Activated T-helper 1 cell treated with anti-CD3 and anti-CD28 coated beads, Interleukin-12 subunit alpha, Interleukin-12 subunit beta, Interleukin-2, Interleukin-4 antibody, amounts not matched to agents 30 ng/mL and 10 ng/mL and 1 ng/mL, durations not matched to agents 14 hours and 24 hours and 36 hours (primary cell): ENCODE measurements at regions not wholly inside any gene's neighbourhood (a gene's known extent, or its start where the extent isn't known, plus 50 kb on each side); places are given as distances from the start of the nearest gene placed in this dataset.

Source experiments
- DNase-seq: peaks from one replicate; pipeline ENCODE4 v3.0.0; 2021; ENCODE audit warnings: low spot score
- H3K27ac Mint-ChIP-seq: one replicate; pipeline ENCODE4 v1.8.0; 2021; ENCODE audit warnings: mild to moderate bottlenecking, mixed read lengths
- H3K27me3 Mint-ChIP-seq: one replicate; pipeline ENCODE4 v1.8.0; 2022; ENCODE audit warnings: mild to moderate bottlenecking, moderate library complexity, mixed read lengths; ENCODE audit not compliant: insufficient read depth
- H3K36me3 Mint-ChIP-seq: one replicate; pipeline ENCODE4 v1.8.0; 2021; ENCODE audit warnings: low read depth, mixed read lengths
- H3K4me1 Mint-ChIP-seq: one replicate; pipeline ENCODE4 v1.8.0; 2021; ENCODE audit warnings: low read depth, mixed read lengths
- H3K4me3 Mint-ChIP-seq: one replicate; pipeline ENCODE4 v1.8.0; 2021; ENCODE audit warnings: mild to moderate bottlenecking, moderate library complexity, mixed read lengths
- H3K9me3 Mint-ChIP-seq: one replicate; pipeline ENCODE4 v1.8.0; 2021; ENCODE audit warnings: mixed read lengths
- intact Hi-C: fragments of 100-400 bp; cut with micrococcal nuclease; formaldehyde crosslinking; loops from one replicate; pipeline ENCODE4 v1.15.1; 2024

DNA sequence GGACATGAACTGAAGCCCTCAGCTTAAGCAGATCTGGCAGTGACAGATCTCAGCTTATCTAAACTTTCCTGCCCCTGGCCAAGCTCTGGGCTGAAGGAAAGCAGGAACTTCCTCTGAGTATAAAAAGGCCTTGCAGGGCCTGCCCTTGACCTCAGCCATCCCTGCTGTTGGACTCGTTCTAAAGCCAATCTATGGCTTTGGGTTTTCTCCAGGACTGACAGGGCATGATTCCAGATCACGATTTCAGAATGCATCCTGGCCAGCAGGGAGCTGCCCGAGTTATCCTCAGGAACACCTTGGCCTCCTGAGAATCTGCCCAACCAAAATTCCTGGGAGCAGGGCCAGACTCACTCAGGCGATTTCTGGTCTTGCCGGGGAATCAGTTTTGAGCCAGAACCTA is 502.7 kb downstream of the TLE4 start:
- Mint-ChIP-seq H3K4me3 (no peak overlapping the region), H3K27me3 (no peaks in the 10 kb centered on the region), H3K4me1 (no peaks in the 10 kb centered on the region), H3K27ac (no peak overlapping the region), H3K36me3 (no peaks in the 10 kb centered on the region), H3K9me3 (no peaks in the 10 kb centered on the region)
- no peak for DNase-seq
- intact Hi-C loops = no loop called here

DNA sequence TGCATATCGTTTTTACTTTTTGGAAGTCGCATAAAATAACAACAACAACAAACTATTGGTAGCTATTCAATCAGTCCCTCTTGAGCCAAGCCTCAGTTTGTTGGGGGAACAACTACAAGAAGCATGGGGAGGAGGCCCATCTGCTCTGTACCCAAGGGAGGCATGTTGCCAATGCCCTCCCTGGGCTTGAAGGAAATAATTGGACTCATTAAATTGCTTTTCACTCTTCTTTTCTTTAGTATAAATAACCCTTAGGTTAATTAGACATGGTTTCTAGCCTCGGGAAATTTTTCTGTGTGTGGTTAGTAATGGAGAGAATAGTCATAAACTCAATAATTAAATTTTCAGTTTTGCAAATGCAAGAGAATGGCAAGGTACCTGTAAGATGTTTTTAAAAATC is 500.7 kb downstream of the TLE4 start:
- H3K9me3 Mint-ChIP-seq = no peaks in the 10 kb centered on the region
- no peaks in the 10 kb centered on the region for H3K4me1 Mint-ChIP-seq
- DNase-seq = no peak
- H3K27ac Mint-ChIP-seq = no peak overlapping the region
- H3K27me3 Mint-ChIP-seq = no peaks in the 10 kb centered on the region
- no peak overlapping the region for H3K4me3 Mint-ChIP-seq
- intact Hi-C loops = no loop called here
- no peaks in the 10 kb centered on the region for H3K36me3 Mint-ChIP-seq

DNA sequence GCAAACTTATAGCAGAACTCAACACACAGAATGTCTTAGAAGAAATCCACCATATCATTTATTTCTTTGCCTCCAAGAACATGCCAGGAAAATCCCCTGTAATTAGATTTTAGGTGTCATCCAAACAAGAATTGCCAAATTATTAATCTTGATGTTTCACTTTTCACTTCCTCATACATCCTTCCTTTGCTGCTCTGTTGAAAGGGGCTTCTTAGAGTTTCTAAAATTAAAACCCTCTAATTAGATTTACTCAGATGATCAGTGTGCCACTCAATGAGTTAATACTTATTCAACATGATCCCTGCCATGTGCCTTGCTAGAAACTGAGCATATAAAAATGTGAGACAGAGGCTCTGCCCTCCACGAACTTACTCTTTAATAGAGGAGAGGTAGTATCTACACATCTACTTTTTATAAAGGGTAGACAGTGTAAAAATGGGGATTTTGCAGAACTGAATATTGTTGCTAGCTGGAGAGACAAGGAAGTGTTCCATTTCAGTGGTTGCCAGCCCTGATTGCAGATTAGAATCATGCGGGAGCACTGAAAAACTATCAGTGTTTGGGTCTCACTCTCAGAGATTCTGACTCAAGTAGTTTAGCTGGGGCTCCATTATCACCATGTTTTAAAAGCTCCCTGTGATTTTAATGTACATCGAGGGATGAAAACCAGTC is 498.4 kb downstream of the TLE4 start:
- no peak overlapping the region for H3K27ac Mint-ChIP-seq
- H3K36me3 Mint-ChIP-seq = no peaks in the 10 kb centered on the region
- intact Hi-C loops = no loop called here
- no peak overlapping the region for H3K4me3 Mint-ChIP-seq
- H3K4me1 Mint-ChIP-seq = no peaks in the 10 kb centered on the region
- H3K9me3 Mint-ChIP-seq = no peaks in the 10 kb centered on the region
- H3K27me3 Mint-ChIP-seq = no peaks in the 10 kb centered on the region
- no peak for DNase-seq

DNA sequence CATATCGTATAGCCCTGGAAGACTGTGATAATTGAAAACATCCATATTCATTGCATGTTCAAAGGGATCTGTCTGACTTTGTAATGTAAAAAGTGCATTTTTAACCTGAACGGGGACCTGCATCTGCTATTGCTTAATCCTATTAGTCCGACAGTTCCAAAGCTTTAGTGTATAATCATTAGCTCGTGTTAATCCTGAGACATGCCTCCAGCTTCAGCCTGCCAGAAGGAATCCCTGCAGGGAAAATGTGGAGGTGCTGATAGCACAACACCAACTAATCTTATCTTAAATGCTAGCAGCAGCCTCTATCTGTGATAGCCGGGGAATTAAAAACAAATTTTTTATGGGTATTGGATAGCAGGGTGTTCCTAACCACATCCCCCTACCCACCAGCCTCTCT is 495.2 kb downstream of the TLE4 start:
- intact Hi-C loops = no loop called here
- H3K27ac Mint-ChIP-seq = no peak overlapping the region
- H3K4me1 Mint-ChIP-seq = no peaks in the 10 kb centered on the region
- H3K4me3 Mint-ChIP-seq = no peak overlapping the region
- no peaks in the 10 kb centered on the region for H3K36me3 Mint-ChIP-seq
- no peak for DNase-seq
- no peaks in the 10 kb centered on the region for H3K27me3 Mint-ChIP-seq
- H3K9me3 Mint-ChIP-seq = no peaks in the 10 kb centered on the region

DNA sequence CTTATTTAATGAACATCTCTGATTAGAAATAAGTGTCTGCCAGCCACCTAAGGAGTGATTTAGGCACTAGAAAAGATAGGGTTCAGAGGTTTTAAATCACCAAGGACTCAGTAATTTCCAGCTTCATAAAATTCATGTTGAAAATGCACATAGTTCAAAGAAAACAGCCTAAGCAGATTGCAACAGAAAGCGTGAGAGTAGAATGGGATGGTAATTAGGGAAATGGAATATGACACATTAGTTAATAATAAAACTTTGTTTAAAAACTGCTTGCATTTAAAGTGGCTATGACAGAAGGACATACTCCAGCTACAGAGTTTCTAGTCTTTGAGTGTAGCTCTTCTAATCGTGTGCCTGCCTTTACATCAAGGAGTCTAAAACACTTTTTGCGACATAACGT is 490.8 kb downstream of the TLE4 start:
- intact Hi-C loops = no loop called here
- H3K36me3 Mint-ChIP-seq = no peaks in the 10 kb centered on the region
- no peaks in the 10 kb centered on the region for H3K4me1 Mint-ChIP-seq
- no peaks in the 10 kb centered on the region for H3K27me3 Mint-ChIP-seq
- no peaks in the 10 kb centered on the region for H3K9me3 Mint-ChIP-seq
- no peak overlapping the region for H3K4me3 Mint-ChIP-seq
- no peak for DNase-seq
- H3K27ac Mint-ChIP-seq = no peak overlapping the region

DNA sequence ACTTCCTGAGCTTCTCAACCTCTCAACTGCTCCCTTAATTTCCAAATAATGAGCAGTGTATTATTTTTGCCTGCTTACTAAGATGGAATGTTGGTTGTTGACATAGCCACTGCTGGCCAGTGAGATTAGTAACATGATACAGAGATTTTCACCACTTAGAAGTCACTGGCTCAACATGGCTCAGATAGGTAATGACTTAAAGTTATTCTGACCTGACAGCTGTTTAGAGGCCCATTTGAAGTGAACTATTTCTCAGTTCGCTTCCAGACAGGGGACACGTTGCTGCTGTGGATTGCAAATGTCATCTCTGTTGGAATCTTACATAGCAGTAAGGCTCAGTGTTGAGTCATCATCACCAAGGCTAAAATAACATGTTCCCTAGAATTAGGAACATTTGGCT is 490.2 kb downstream of the TLE4 start:
- Mint-ChIP-seq H3K4me3 (no peak overlapping the region), H3K36me3 (no peaks in the 10 kb centered on the region), H3K9me3 (no peaks in the 10 kb centered on the region), H3K4me1 (no peaks in the 10 kb centered on the region), H3K27me3 (no peaks in the 10 kb centered on the region), H3K27ac (no peak overlapping the region)
- DNase-seq = no peak
- intact Hi-C loops = no loop called here

DNA sequence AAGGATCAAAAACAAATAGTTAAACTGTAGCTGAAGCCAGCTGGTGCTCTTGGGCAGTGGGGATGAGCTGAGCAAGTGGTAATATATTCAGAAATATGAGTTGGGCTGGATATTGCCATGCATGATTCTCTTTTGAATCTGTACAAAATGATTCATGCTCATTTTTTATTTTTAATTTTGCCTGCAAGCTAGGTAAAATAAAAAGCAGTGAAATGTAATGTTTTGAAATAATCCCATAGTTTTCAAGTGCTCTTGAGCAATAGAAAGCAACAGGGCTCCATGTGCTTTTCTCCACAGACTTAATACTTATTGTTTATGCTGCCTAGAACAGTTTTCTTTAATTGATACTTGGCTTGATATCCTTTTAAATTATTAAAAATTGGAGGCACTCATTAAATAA is 489.3 kb downstream of the TLE4 start:
- H3K27ac Mint-ChIP-seq = no peak overlapping the region
- intact Hi-C loops = no loop called here
- H3K9me3 Mint-ChIP-seq = no peaks in the 10 kb centered on the region
- DNase-seq = no peak
- no peaks in the 10 kb centered on the region for H3K36me3 Mint-ChIP-seq
- H3K4me1 Mint-ChIP-seq = no peaks in the 10 kb centered on the region
- no peak overlapping the region for H3K4me3 Mint-ChIP-seq
- H3K27me3 Mint-ChIP-seq = no peaks in the 10 kb centered on the region

DNA sequence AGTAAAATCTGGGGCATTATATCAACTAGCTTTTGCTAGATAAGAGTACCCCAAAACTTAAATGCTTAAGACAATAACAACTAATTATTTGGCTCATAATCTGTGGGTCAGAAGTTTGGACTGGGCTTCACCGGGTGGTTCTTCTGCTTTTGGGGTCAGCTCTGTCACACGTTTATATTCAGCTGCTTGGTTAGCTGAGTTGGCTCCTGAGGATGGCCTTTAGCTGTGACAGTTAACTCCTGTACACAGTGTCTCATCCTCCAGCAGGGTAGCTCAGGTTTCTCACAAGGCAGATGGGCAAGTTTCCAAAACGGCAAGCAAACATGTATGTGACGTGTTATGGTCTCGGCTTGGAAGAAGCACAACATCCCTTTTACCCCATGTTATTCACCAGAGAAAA is 488.2 kb downstream of the TLE4 start:
- no peaks in the 10 kb centered on the region for H3K36me3 Mint-ChIP-seq
- H3K27me3 Mint-ChIP-seq = no peaks in the 10 kb centered on the region
- intact Hi-C loops = no loop called here

DNA sequence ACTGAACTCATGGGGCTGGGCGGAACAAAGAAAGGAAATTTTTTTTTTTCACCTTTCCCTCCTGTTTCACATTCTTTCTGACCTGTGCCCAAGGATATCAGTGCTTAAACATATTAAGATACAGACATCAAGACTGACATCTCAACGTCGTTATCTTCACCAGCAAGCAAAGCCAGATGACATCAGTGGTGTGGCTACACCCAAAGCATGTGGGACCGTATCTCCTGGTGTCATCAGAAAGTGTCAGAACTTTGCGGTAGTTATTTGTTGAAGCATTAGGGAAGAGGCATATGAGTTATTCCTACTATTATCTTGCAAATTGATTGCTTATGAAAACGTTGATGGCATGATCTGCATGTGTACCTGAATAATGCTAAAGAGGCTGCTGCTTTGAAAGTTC is 487.4 kb downstream of the TLE4 start:
- intact Hi-C loops = no loop called here

More for the DNA sequence above, 488.2 kb downstream of the TLE4 start:
- no peak for DNase-seq
- Mint-ChIP-seq H3K4me1 (no peaks in the 10 kb centered on the region), H3K27ac (no peak overlapping the region), H3K4me3 (no peak overlapping the region), H3K9me3 (no peaks in the 10 kb centered on the region)

DNA sequence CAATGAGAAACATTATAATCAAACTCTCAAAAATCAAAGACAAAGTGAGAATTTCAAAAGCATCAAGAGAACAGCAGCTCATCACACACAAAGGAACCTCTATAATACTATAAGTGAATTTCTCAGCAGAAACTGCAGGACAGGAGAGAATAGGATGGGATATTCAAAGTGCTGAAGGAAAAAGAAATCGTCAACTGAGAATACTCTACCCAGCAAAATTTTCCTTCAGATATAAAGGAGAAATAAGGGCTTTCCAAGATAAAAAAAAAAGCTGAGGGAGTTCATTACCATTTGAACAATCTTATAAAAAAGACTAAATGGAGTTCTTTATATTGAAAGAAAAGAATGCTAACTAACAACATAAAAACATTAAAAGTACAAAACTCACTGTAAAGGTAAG is 481.1 kb downstream of the TLE4 start:
- Mint-ChIP-seq H3K4me3 (no peak overlapping the region), H3K27me3 (peaks cover 1% of the 10 kb centered on the region), H3K36me3 (no peaks in the 10 kb centered on the region), H3K4me1 (no peaks in the 10 kb centered on the region), H3K27ac (no peak overlapping the region), H3K9me3 (peaks cover 6% of the 10 kb centered on the region)
- intact Hi-C loops = no loop called here
- DNase-seq = no peak

More for the DNA sequence above, 487.4 kb downstream of the TLE4 start:
- DNase-seq = no peak
- Mint-ChIP-seq H3K27ac (no peak overlapping the region), H3K4me1 (no peaks in the 10 kb centered on the region), H3K36me3 (no peaks in the 10 kb centered on the region), H3K27me3 (peaks cover 1% of the 10 kb centered on the region), H3K9me3 (no peaks in the 10 kb centered on the region), H3K4me3 (no peak overlapping the region)

DNA sequence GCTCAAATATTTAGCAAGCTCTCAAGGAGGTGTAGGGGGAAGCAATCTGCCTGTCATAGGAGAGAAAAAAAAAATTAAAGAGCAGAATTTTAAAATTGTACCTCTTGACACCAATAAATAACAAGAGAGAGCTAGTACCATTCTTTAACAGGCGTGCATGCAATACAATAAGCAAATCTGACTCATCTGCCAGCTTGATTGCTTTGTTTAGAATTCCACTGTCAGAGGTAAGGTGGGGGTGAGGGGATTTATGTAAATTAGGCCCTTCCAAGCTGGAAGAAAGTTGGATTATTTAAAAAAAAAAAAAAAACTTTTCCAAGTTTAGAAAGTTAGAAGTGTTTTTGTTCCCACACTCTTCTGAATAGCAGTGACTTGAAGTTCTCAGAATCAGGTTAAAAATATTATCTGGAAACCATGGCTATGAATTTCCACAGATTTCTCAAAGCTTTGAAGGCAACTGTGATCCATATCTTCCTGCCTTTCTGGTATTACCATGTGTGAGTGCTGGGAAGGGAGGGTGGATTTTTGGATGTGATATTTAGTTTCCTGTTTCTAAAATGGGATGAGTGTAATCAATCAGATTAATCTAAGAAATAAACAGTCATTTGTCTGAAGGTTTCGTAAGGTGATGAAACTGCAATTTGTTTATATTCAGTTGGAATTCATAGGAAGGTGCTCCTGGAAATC is 477.5 kb downstream of the TLE4 start:
- H3K4me3 Mint-ChIP-seq = no peak overlapping the region
- H3K36me3 Mint-ChIP-seq = no peaks in the 10 kb centered on the region
- intact Hi-C loops = no loop called here
- H3K9me3 Mint-ChIP-seq = peaks cover 6% of the 10 kb centered on the region
- H3K27me3 Mint-ChIP-seq = no peaks in the 10 kb centered on the region
- no peak overlapping the region for H3K27ac Mint-ChIP-seq
- H3K4me1 Mint-ChIP-seq = no peaks in the 10 kb centered on the region
- DNase-seq = no peak

DNA sequence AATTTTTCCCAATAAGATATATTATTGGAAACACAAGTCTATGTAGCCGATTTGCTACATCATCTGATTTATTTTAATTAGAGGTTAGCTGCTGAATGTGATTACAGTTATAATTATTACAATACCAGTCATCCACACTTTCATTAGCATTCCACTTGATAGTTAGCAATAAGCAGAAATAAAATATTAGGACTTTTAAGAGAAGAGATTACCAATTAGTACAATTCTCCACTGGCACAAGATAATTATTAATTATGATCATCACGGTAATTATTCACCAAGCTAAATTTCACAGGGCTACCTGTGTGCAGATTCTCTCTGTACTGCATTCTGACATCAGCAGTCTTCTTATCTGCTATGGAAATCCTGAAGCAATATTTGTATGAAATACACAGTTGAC is 474.7 kb downstream of the TLE4 start:
- Mint-ChIP-seq H3K27ac (no peak overlapping the region), H3K4me1 (no peaks in the 10 kb centered on the region), H3K4me3 (no peak overlapping the region), H3K27me3 (no peaks in the 10 kb centered on the region), H3K9me3 (no peaks in the 10 kb centered on the region), H3K36me3 (no peaks in the 10 kb centered on the region)
- intact Hi-C loops = no loop called here
- no peak for DNase-seq

DNA sequence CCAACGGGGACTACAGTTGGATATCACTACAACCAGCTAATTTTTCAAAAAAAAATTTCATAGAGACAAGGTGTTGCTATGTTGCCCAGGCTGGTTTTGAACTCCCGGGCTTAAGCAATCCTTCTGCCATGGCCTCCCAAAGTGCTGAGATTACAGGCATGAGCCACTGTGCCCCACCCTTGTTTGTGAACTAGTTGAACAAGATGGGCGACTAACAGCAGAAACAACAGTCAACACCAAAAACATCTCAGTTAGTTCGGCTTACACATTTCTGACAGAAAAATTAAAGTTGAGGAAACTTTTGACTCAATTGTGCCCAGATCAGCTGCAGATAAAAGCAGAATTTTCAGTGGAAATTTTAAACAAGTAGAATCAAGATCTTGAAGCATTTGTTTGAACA is 470.1 kb downstream of the TLE4 start:
- H3K27ac Mint-ChIP-seq = no peak overlapping the region
- no peaks in the 10 kb centered on the region for H3K36me3 Mint-ChIP-seq
- H3K4me3 Mint-ChIP-seq = no peak overlapping the region
- DNase-seq = no peak
- no peaks in the 10 kb centered on the region for H3K27me3 Mint-ChIP-seq
- intact Hi-C loops = no loop called here
- no peaks in the 10 kb centered on the region for H3K9me3 Mint-ChIP-seq
- H3K4me1 Mint-ChIP-seq = no peaks in the 10 kb centered on the region

DNA sequence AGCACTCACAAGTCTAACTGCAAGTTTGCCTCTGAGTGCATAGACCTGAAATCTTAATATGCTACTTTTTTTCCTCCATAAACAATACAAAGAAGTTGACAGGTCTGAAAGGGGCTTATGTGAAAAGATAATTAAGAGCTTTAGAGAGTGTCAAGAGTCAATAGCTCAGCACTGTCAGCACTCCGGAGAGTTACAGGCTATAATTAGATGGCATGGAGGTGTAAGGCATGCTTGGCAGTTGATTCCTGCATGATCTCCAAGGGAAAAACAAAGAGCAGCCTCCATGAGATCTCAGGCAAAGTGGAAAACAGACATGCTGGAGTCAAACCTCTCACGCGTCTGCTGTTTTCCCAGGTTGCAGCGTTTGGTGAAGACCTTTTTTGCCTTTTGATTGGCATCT is 468.7 kb downstream of the TLE4 start:
- no peaks in the 10 kb centered on the region for H3K4me1 Mint-ChIP-seq
- no peak for DNase-seq
- no peaks in the 10 kb centered on the region for H3K36me3 Mint-ChIP-seq
- no peaks in the 10 kb centered on the region for H3K27me3 Mint-ChIP-seq
- no peak overlapping the region for H3K4me3 Mint-ChIP-seq
- intact Hi-C loops = no loop called here
- H3K27ac Mint-ChIP-seq = no peak overlapping the region
- no peaks in the 10 kb centered on the region for H3K9me3 Mint-ChIP-seq
